Pons (tissue), 1 donor: ENCODE measurements at regions not wholly inside any gene's neighbourhood (a gene's known extent, or its start where the extent isn't known, plus 50 kb on each side); places are given as distances from the start of the nearest gene placed in this dataset.
"Not testable (repeated sequence)": the region's sequence is repeated elsewhere in the genome, so short reads cannot be mapped to it uniquely, and the experiment has no call there.

ENCODE experiments used
- DNase-seq: peaks from one replicate; pipeline ENCODE4 v3.0.0-alpha.2; 2016; ENCODE audit warnings: low spot score

DNA sequence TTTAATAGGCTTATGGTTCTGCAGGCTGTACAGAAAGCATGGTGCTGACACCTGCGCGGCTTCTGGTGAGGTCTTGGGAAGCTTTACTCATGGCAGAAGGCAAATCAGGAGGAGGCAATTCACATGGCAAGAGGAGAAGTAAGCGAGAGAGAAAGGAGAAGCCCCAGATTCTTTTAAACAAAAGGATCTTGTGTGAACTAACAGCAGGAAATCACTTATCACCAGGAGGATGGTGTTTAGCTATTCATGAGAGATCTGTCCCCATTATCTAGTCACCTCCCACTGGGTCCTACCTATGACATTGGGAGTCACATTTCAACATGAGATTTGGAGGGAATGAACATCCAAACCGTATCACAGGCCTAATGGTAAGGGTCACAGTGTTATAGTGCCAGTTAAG lies 678.0 kb upstream of the KCND2 start:
- peak; percentile 12 for DNase-seq

GRCh38 chr7:119596651-119597050 lies 676.3 kb upstream of the KCND2 start:
- DNase-seq: no peak

DNA sequence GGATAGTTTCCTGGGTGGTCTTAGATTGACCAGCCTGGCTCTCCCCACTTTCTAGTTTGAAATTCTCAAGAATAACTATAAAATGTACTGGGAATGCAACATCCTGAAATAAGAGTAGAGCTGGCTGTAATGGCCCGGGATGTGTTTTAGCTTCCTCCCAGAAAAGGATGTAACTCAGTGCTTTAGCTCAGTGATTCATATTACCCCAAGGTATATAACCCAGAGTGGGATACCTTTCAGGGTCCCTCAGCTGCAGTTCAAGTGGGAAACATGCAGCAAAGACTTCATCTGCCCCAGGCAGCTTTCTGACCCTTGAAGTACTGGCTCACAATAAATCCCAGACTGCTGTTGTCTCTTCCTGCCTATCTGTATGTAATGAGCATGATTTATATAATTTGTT lies 666.7 kb upstream of the KCND2 start:
- no peak for DNase-seq

GRCh38 chr7:119620769-119621168 lies 652.2 kb upstream of the KCND2 start:
- DNase-seq: no peak

DNA sequence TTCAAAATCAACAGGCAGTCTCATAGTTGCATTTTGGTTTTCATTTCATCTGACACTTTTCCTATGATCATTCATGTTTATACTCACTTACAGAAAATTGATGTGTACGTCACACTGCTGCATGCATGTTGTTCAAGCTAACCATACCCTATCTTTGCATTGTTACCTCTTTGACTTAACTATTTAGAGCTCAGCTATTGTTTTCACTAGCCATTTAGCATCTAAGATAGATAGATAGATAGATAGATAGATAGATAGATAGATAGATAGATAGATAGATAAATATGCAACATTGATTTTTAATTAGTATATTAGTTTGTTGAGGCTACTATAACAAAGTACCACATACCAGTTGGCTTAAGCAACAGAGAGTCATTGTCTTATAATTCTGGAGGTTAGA lies 649.5 kb upstream of the KCND2 start:
- DNase-seq: no peak

- no peak for DNase-seq
Measured at GRCh38 chr7:119630406-119630969, 642.5 kb upstream of the KCND2 start.

- DNase-seq: not testable (repeated sequence)
Measured at GRCh38 chr7:119633812-119634211, 639.2 kb upstream of the KCND2 start.

- DNase-seq: no peak
Measured at GRCh38 chr7:119640326-119640725, 632.6 kb upstream of the KCND2 start.

DNA sequence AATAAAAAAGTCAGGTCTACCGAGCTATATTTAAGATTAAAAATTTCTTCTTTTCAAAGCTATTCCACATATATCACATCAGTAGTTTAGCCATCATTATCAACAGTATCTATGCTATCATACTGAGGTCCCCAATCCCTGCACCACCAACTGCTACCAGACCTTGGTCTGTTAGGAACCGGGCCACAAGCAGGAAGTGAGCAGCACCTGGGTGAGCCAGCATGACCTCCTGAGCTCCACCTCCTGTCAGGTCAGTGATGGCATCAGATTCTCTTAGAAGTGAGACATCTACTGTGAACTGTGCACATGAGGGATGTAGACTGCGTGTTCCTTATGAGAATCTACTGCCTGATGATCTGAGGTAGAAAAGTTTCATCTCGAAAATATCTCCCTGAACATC lies 632.1 kb upstream of the KCND2 start:
- no peak for DNase-seq

DNA sequence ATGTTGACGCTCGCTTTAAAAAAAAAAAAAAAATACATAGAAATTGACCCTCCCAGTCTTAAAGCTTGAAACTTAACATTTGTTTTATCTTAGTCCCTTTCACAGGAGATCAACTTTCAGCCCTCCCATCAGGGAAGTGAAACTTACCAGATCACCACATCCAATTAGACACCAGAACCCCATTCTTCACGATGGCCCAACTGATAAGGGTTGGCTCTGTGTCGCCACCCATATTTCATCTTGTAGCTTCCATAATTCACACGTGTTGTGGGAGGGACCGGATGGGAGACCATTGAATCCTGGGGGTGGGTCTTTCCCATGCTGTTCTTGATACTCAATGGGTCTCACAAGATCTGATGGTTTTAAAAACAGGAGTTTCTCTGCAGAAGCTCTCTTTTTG lies 629.4 kb upstream of the KCND2 start:
- no peak for DNase-seq

GRCh38 chr7:119647286-119647685 lies 625.7 kb upstream of the KCND2 start:
- DNase-seq: no peak

- not testable (repeated sequence) for DNase-seq
Measured at GRCh38 chr7:119648752-119649151, 624.2 kb upstream of the KCND2 start.

- no peak for DNase-seq
Measured at GRCh38 chr7:119660080-119660479, 612.9 kb upstream of the KCND2 start.

DNA sequence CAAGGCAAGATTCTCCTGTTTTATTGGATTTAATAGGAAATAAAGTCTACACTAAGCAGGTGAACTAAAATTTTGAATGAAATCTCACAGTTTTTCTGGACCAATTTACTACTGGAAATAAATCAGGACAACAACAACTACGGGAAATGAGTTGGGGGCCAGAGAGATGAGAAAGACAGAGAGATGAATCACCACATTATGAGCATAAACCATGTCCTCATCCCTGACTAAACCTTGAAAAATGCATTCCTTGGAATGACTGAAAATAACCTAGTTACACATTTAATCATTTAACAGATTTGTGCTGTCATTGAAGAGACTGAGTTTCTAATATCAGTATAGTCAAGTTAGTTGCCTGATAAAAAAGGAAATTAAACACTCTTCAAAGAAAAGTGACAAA lies 608.4 kb upstream of the KCND2 start:
- DNase-seq: no peak

GRCh38 chr7:119665796-119666195 lies 607.2 kb upstream of the KCND2 start:
- no peak for DNase-seq

DNA sequence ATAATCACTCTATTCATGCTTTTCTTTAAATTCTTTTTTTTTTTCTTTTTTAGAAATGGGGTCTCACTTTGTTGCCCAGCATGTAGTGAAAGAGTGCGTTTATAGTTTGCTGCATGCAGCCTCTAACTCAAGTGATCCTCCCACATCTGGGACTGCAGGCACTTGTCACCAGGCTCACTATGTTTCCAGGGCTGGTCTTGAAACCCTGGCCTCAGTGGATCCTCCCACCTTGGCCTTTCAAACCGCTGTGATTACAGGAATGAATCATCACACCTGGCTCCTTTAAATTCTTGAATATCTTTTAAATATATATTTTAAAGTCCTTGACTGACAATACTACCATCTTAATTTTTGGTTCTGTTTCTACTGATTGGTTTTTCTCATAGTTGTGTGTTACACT lies 591.6 kb upstream of the KCND2 start:
- no peak for DNase-seq

GRCh38 chr7:119684763-119685162 lies 588.2 kb upstream of the KCND2 start:
- no peak for DNase-seq

DNA sequence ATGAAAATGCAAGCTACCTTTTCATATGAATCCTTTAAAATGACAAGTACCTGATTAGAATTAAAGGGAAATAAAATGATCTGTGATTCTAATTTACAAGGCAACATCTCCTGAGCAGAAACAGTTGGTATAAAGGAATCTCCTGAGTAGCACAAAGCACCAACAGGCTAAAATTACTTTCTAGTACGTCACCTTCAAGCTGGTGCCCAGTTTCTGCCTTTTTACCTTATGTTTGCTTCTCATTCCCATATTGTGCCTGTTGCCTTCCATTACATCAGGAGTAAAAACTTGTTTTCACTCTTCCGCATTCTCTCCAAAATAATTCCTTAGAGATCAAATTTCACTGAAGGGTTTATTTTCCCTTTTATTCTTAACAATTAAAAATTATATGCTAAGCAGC lies 587.1 kb upstream of the KCND2 start:
- DNase-seq: peak; percentile 17

- DNase-seq: no peak
Measured at GRCh38 chr7:119688831-119689230, 584.1 kb upstream of the KCND2 start.

DNA sequence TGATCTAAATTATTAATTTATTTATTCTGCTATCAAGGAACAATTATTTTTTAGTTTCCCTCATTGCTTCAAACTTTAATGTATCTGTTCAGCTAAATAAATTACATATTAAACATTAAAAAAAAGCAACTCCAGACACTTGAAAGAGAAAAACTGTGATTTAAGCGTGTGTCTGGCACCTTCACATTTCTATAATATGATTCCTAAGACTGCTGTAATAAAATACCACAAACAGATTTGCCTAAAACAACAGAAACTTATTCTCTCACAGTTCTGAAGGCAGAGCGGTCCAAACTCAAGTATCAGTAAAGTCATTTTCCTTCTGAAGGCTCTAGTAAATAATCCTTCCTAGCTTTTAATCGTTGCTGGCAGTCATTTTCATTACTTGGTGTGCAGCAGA lies 580.4 kb upstream of the KCND2 start:
- DNase-seq: no peak

GRCh38 chr7:119694506-119694905 lies 578.5 kb upstream of the KCND2 start:
- no peak for DNase-seq

- no peak for DNase-seq
Measured at GRCh38 chr7:119696336-119696735, 576.6 kb upstream of the KCND2 start.

GRCh38 chr7:119703895-119704294 lies 569.1 kb upstream of the KCND2 start:
- no peak for DNase-seq

DNA sequence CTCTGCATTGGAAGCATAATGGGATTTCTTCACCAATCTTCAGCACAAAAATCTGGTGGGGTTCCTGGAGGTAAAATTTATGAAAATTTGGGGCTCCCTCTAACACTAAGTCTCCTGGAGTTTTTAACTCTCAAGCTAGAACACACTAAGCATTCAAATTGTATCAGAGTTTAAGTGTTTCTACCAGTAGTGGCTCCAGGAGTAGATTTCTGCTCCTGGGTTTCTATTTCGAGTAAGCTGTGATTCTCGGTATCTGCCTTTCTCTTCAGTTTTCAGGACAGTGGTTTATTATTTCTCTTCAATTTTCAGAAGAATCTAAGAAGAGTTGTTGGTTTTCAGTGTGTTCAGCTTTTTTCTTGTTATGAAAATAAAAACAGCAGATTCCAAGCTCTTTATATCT lies 566.4 kb upstream of the KCND2 start:
- no peak for DNase-seq

DNA sequence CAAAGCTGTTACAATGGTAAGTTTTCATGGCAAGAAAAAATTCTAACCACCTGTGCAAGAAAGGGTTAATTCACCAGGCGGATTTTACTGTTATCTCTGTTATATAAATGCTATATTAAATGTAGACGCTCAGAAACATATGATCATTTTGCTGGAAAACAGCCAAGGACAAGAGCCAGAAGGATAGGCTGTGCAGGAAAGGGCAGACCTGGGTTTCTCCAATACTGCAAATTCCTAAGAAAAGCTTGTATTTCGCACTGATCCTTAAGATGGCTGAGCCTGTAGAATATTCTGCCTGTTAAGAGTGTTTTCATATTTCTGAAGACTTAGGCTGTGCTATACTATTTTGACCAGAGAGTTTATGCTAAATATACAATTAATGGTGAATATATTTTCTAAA lies 564.1 kb upstream of the KCND2 start:
- no peak for DNase-seq
